ENCODE measurements at regions not wholly inside any gene's neighbourhood (a gene's known extent, or its start where the extent isn't known, plus 50 kb on each side); places are given as distances from the start of the nearest gene placed in this dataset.
A peak's percentile ranks its signal among the peaks of the same experiment; 100 is the strongest.
"Not testable (repeated sequence)": the region's sequence is repeated elsewhere in the genome, so short reads cannot be mapped to it uniquely, and the experiment has no call there.

GRCh38 chr2:166743482-166743881, 144.8 kb upstream of the XIRP2 start:
- DNase-seq (ENCODE audit: low spot score) = not testable (repeated sequence)

GRCh38 chr2:166727095-166727494, 161.2 kb upstream of the XIRP2 start:
- no peak for DNase-seq (ENCODE audit: low spot score)

- DNase-seq (ENCODE audit: low spot score) = no peak
These were observed 162.1 kb upstream of the XIRP2 start for GRCh38 chr2:166725927-166726924.

DNA sequence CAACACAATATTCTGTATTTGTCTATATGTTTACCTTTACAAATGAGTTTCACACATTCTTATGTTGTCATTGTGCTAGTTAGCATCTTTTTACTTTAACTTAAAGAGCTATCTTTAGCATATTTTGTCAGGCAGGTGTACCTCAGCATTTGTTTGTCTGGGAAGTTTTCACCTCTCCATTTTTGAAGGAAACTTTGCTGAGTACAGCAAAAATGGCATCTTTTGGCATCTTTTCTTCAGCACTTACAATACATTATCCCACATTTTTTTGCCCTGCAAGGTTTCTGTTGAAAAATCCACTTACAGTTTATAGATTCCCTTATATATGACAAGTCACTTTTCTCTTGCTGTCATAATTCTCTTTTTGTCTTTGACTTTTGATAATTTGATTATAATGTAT, 171.3 kb upstream of the XIRP2 start:
- DNase-seq (ENCODE audit: low spot score) = no peak

- no peak for DNase-seq (ENCODE audit: low spot score)
These were observed 188.2 kb upstream of the XIRP2 start for GRCh38 chr2:166700079-166700478.

GRCh38 chr2:166695154-166695553, 193.1 kb upstream of the XIRP2 start:
- no peak for DNase-seq (ENCODE audit: low spot score)

DNA sequence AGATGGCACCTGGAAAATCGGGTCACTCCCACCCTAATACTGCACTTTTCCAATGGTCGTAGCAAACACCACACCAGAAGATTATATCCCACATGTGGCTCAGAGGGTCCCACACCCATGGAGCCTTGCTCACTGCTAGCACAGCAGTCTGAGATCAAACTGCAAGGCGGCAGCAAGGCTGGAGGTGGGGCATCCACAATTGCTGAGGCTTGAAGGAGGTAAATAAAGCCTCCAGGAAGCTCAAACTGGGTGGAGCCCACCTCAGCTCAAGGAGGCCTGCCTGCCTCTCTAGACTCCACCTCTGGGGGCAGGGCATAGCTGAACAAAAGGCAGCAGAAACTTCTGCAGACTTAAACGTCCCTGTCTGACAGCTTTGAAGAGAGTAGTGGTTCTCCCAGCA, 192.0 kb upstream of the SCN7A start:
- not testable (repeated sequence) for DNase-seq (ENCODE audit: low spot score)

- no peak for DNase-seq (ENCODE audit: low spot score)
These were observed 183.9 kb upstream of the SCN7A start for GRCh38 chr2:166677996-166678395.

GRCh38 chr2:166676716-166677115, 182.7 kb upstream of the SCN7A start:
- no peak for DNase-seq (ENCODE audit: low spot score)

- DNase-seq (ENCODE audit: low spot score) = no peak
These were observed 181.5 kb upstream of the SCN7A start for GRCh38 chr2:166675553-166675952.

DNA sequence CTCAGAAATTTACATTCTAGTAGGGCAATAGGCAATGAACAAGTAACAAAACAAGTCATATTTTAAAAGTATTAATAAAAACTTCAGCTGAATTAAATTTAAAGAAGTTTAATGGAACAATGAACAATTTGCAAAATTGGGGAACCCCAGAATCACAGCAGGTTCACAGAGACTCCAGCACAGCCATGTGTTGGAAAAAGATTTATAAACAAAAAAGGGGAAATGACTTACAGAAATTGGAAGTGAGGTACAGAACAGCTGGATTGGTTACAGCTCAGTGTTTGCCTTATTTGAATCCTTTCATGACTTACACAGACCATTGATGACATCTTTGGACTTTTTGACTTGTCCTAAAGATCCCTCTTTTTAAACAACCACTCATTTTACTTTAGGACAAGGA, 179.9 kb upstream of the SCN7A start:
- no peak for DNase-seq (ENCODE audit: low spot score)

GRCh38 chr2:166671801-166672200, 177.8 kb upstream of the SCN7A start:
- DNase-seq (ENCODE audit: low spot score) = no peak

- DNase-seq (ENCODE audit: low spot score) = no peak
These were observed 177.2 kb upstream of the SCN7A start for GRCh38 chr2:166671235-166671634.

GRCh38 chr2:166665991-166666940, 172.2 kb upstream of the SCN7A start:
- peak; percentile 5 for DNase-seq (ENCODE audit: low spot score)

DNA sequence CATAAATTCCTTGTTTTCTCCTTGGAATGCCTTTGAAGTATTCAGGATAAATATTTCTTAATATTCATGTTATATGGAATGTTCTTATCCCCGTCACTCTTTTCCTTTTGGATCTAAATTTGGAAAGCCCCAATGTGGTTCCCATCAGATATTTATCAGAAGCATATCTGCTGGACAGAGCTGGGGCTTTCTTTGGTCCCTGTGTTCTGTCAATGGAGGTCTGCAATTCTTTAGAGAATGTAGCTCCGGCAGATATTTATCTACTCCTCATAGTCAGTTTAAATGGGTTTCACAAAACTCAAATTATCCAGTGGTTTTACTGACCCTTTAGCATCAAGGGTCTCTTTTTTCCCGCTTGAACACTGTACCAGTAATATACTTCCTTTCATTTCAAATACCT, 167.8 kb upstream of the SCN7A start:
- no peak for DNase-seq (ENCODE audit: low spot score)

GRCh38 chr2:166661391-166661790, 167.3 kb upstream of the SCN7A start:
- DNase-seq (ENCODE audit: low spot score) = no peak

- no peak for DNase-seq (ENCODE audit: low spot score)
These were observed 164.9 kb upstream of the SCN7A start for GRCh38 chr2:166658901-166659300.

GRCh38 chr2:166653185-166653813, 159.2 kb upstream of the SCN7A start:
- DNase-seq (ENCODE audit: low spot score) = no peak

- DNase-seq (ENCODE audit: low spot score) = no peak
These were observed 157.9 kb upstream of the SCN7A start for GRCh38 chr2:166651991-166652390.

DNA sequence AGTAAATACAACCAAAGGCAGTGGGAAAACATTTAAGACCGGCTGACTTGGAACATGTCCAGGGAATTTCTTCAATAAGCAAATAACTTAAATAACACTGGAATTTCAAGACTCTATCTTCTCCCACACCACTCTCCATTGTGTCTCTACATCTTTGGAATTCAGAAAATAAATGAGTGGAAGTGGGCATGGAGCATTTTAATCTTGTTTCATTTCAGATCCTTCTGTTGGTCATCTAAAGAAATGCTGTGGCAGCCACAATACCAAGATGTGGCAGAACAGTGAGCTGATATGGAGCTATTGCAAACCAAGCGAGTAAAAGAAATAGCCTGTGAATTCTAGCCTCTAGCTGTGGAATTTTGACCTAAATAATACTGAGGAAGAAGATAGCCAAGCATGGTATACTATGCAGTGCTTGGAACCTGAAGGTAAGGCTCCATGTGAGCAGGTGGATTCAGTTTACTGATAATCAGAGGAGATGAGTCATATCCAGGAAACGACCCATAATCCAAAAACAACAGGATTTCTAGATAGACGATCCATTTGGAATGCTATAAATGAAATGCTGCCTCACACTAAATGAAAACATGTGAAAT, 157.1 kb upstream of the SCN7A start:
- DNase-seq (ENCODE audit: low spot score) = no peak

- DNase-seq (ENCODE audit: low spot score) = no peak
These were observed 153.9 kb upstream of the SCN7A start for GRCh38 chr2:166647935-166648334.

DNA sequence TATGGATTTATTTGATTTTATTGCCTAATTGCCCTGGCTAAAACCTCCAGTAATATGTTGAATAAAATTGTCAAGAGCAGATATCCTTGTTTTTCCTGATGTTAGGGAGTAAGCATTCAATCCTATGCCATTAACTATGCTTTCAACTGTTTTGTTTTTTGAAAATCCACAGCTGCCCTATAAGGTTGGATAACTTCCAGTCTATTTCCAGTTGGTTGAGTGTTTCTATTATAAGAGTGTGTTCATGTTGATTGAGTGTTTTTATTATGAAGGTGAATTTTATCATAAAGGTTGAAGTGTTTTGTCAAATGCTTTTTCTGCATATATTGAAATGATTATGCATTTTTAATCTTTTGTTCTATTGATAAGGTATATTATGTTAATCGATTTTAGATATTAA, 149.9 kb upstream of the SCN7A start:
- no peak for DNase-seq (ENCODE audit: low spot score)

Measured in AG08396 (cell line).